ENCODE measurements at regions not wholly inside any gene's neighbourhood (a gene's known extent, or its start where the extent isn't known, plus 50 kb on each side); places are given as distances from the start of the nearest gene placed in this dataset.

DNA sequence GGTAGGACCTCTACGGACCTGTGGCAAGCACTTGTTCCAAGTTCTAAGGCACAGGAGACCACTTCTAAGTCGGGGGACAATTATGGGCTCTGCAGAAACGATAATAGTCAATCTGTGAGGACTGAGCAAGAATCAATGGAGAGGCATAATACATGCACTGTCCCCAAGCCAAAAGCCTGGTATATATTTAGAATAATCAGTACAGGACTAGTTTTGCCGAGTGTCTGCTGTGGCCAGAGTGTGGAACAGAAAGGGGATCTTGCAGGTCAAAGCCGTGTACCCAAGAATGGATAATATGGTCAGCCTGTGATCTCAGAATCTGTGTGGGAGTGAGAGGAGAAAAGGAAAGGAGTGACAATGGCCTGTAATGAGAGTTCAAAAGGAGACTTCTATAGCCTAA is 80.2 kb upstream of the GNAO1 start:
- TF ChIP-seq, protein P1, sequence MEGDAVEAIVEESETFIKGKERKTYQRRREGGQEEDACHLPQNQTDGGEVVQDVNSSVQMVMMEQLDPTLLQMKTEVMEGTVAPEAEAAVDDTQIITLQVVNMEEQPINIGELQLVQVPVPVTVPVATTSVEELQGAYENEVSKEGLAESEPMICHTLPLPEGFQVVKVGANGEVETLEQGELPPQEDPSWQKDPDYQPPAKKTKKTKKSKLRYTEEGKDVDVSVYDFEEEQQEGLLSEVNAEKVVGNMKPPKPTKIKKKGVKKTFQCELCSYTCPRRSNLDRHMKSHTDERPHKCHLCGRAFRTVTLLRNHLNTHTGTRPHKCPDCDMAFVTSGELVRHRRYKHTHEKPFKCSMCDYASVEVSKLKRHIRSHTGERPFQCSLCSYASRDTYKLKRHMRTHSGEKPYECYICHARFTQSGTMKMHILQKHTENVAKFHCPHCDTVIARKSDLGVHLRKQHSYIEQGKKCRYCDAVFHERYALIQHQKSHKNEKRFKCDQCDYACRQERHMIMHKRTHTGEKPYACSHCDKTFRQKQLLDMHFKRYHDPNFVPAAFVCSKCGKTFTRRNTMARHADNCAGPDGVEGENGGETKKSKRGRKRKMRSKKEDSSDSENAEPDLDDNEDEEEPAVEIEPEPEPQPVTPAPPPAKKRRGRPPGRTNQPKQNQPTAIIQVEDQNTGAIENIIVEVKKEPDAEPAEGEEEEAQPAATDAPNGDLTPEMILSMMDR (IDR thresholded peaks at IDR 0.05 in 8 of 11, conservative IDR thresholded peaks at IDR 0.05 in 3 of 11): no peak
- TF ChIP-seq POLR2A (IDR thresholded peaks at IDR 0.05): no peak
- no peak for TF ChIP-seq POLR2AphosphoS5 (IDR thresholded peaks at IDR 0.05)

Measured in spleen (tissue), 7 donors.